ENCODE measurements at regions not wholly inside any gene's neighbourhood (a gene's known extent, or its start where the extent isn't known, plus 50 kb on each side); places are given as distances from the start of the nearest gene placed in this dataset.

DNA sequence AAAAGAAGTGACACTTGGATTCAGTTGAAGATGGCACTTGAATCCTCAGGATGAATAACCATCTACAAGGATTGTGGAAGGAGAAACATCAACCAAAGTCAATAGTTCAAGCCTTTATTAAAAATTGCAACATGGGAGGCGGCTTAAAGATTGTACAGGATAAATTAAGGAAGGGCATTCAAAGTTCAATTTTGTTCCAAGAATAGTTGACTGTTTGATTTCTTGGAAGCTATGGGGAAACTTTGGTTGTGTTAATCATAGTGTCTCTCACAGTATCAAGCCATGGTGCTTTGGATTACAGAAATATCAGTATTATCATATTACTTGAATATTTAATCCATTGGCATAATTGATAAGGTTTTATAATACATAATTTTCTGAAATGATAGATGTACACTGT is 1844.3 kb downstream of the MAT2B start:
- no peak for DNase-seq (ENCODE audit: extremely low read depth, low read depth)
- TF ChIP-seq, protein P1, sequence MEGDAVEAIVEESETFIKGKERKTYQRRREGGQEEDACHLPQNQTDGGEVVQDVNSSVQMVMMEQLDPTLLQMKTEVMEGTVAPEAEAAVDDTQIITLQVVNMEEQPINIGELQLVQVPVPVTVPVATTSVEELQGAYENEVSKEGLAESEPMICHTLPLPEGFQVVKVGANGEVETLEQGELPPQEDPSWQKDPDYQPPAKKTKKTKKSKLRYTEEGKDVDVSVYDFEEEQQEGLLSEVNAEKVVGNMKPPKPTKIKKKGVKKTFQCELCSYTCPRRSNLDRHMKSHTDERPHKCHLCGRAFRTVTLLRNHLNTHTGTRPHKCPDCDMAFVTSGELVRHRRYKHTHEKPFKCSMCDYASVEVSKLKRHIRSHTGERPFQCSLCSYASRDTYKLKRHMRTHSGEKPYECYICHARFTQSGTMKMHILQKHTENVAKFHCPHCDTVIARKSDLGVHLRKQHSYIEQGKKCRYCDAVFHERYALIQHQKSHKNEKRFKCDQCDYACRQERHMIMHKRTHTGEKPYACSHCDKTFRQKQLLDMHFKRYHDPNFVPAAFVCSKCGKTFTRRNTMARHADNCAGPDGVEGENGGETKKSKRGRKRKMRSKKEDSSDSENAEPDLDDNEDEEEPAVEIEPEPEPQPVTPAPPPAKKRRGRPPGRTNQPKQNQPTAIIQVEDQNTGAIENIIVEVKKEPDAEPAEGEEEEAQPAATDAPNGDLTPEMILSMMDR (IDR thresholded peaks at IDR 0.05; ENCODE audit: low read depth, low read length): no peak

DNA sequence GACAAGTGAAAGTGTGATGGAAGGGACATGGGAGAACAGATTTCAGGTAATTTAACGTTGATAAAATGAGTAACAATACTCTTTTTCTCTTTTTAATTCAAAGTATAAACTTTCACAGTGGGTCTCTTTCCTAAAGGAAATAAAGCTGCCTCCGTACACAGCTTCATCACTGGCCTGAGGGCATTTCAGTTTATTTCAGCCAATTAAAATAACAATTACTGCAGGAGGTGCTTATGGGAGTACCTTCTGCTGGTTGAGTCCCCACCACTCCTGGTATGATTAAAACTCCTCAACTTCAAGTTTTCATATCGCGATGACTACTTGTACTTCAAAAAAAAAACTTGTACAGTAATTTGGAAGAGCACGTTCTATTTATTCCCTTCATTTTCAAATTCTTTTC is 1845.9 kb downstream of the MAT2B start:
- no peak for DNase-seq (ENCODE audit: extremely low read depth, low read depth)
- TF ChIP-seq, protein P1 (IDR thresholded peaks at IDR 0.05; ENCODE audit: low read depth, low read length): no peak

DNA sequence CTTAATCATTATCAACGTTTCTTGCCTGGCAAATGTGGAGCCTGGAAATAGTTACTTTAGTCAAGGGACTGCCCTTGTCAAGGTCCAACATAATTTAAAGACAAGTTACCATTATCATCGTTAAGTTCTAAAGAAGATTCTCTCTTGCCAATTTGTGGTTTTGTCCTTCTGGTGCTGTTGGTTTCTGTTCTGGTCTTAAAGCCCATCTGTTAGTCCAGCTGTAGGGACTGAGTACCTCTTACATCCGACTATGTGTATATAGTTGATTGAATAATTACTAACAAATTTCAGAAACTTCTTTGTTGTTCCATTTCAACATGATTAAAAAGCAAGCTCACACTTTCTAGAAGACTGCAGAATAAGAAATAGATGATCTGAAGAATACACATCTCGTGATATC is 1854.9 kb downstream of the MAT2B start:
- TF ChIP-seq, protein P1 (IDR thresholded peaks at IDR 0.05; ENCODE audit: low read depth, low read length): no peak
- DNase-seq (ENCODE audit: extremely low read depth, low read depth): no peak

DNA sequence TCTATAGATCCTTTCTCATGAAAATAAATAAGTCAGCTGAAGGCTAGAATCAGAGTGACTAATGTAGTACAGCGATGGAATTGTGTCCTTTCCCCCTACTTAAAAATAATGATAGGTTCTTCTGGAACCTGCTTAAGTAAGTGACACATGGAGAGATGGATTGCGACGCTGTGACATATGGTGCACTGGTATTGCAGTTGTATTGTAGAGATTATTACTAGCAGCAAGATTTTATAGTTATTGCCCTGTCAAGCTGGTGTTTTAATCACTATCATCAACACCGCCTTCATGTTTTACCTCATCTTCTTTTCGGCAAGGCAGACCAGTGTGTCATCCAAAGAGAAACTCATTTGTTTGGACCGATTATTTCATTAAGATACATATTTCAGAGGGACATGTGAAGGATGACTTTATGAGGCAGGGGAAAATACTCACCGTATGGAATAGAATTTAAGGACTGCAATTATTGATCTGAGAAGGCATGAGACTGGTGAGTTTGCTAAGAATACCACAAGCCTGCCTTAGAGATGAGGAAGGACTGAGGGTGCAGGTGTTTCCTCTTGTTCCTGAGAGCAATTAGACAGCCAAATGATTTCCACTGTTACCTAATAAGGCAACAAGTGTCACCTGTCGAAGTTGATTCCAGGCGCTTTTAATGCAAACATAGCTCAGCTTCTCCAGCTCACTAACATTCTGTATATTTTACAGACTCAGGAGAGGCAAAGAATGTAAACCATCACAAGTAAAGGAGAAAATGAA is 1855.5 kb downstream of the MAT2B start:
- TF ChIP-seq, protein P1 (IDR thresholded peaks at IDR 0.05; ENCODE audit: low read depth, low read length): no peak

DNA sequence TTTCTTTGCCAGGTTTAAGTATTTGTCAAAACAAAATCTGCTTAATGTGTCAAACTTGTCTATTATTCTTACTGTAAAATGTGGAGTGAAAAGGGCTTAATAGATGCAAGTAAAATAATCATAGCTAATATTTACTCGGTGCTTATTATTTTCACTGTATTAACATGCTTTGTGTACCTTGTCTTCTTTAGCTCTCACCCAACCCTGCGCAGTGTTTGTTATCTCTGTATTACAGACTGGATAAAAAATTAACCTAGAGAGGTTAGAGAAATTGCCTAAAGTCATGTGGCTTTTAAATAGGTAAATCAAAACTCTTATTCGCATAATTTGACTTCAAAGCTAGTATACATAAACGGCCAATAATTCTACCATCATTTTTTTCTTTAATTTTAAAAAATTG is 1864.8 kb downstream of the MAT2B start:
- TF ChIP-seq, protein P1 (IDR thresholded peaks at IDR 0.05; ENCODE audit: low read depth, low read length): no peak
- DNase-seq (ENCODE audit: extremely low read depth, low read depth): no peak

More for the DNA sequence above, 1855.5 kb downstream of the MAT2B start:
- DNase-seq (ENCODE audit: extremely low read depth, low read depth): no peak

DNA sequence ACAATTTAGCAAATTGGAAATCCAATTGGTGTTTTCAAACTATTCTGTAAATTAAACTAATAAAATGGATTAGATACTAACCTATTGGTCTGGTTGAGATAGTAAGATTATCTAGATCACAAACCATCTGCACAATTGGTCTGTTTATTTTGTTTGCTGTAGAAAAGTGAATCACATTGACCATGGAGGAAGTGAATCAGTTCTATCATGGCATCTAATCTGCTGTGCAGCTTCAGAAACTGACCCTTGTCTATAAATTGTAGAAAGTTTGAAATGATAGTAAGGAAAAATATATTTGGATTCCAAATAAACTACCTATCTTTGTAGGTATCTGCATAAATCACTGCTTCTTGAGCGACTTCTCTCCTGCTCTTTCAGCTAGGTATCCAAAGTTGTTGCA is 1865.4 kb downstream of the MAT2B start:
- TF ChIP-seq, protein P1 (IDR thresholded peaks at IDR 0.05; ENCODE audit: low read depth, low read length): no peak
- DNase-seq (ENCODE audit: extremely low read depth, low read depth): no peak

DNA sequence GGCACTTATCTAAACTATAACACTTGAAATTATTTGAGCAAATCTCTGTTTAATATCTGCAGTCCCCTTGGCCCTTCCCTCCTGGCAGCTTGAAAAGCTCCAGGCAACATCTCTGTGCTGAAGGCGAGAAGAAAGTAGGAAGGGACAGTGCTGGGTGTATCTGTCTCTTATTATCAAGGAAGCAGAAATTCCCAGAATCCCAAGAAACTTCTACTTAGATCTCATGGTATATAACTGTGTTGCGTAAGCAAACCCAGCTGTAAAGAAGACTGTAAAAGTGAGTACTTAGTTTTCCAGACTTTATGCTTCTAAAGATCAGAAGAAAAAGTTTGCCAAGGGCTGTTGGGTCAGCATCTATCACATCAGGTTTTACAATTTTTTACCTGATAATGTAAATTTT is 1869.8 kb downstream of the MAT2B start:
- TF ChIP-seq, protein P1 (IDR thresholded peaks at IDR 0.05; ENCODE audit: low read depth, low read length): no peak
- DNase-seq (ENCODE audit: extremely low read depth, low read depth): no peak
